Neural progenitor cell (in vitro differentiated cells): ENCODE measurements at regions not wholly inside any gene's neighbourhood (a gene's known extent, or its start where the extent isn't known, plus 50 kb on each side); places are given as distances from the start of the nearest gene placed in this dataset.

ENCODE experiments used
- CTCF ChIP-seq: fragments of 200-600 bp; sonication (generic); IDR thresholded peaks from 2 replicates; pipeline ENCODE4 v1.5.1; 2017; ENCODE audit warnings: antibody characterized with exemption, mild to moderate bottlenecking
- EZH2 ChIP-seq: fragments of 200-600 bp; sonication (generic); IDR thresholded peaks from 2 replicates; pipeline ENCODE4 v1.6.1; 2017; ENCODE audit warnings: antibody characterized with exemption, mild to moderate bottlenecking, moderate library complexity

GRCh38 chrX:960821-961220 lies 251.6 kb downstream of the CRLF2 start:
- no peak for TF ChIP-seq EZH2
- no peak for TF ChIP-seq CTCF
